AG04450 (cell line): ENCODE measurements at regions not wholly inside any gene's neighbourhood (a gene's known extent, or its start where the extent isn't known, plus 50 kb on each side); places are given as distances from the start of the nearest gene placed in this dataset.

Source experiments
- CTCF ChIA-PET: fragments of 300-600, 350-600 bp; formaldehyde crosslinking; extraction: SDS; loops from one replicate; lab custom pipeline; 2022; ENCODE audit warnings: antibody characterized with exemption, inconsistent platforms; lab: Charles Lee
- POLR2A ChIA-PET: fragments of 350-600 bp; formaldehyde crosslinking; extraction: SDS; loops from one replicate; lab custom pipeline; 2021; ENCODE audit warnings: antibody characterized with exemption, inconsistent platforms; lab: Yijun Ruan, JAX
- DNase-seq: peaks from one replicate; pipeline ENCODE4 v3.0.0-alpha.2; 2011; ENCODE audit warnings: low read depth, low spot score
- H3K27ac ChIP-seq: one replicate; pipeline ENCODE4 v1.5.1; 2012; ENCODE audit warnings: low read depth, low read length, control low read depth
- H3K27me3 ChIP-seq: one replicate; pipeline ENCODE4 v1.6.0; 2012; ENCODE audit warnings: low read length; ENCODE audit not compliant: control insufficient read depth, insufficient read depth
- H3K4me3 ChIP-seq: 2 replicates; pipeline ENCODE4 v1.5.1; 2011; ENCODE audit warnings: mild to moderate bottlenecking, low read depth, low read length, control low read depth
- H3K9me3 ChIP-seq: 2 replicates; pipeline ENCODE4 v1.5.1; 2012; ENCODE audit warnings: low read length; ENCODE audit not compliant: control insufficient read depth, insufficient read depth
- CTCF ChIP-seq: IDR thresholded peaks from 2 replicates; pipeline ENCODE4 v1.5.1; 2011; ENCODE audit warnings: low read depth, low read length, control low read depth, inconsistent platforms

- POLR2A ChIA-PET = no interaction called here
- DNase-seq = no peak
- no peak for TF ChIP-seq CTCF
These were observed 553.0 kb downstream of the CSNK1G3 start for GRCh38 chr5:124064956-124065355.

GRCh38 chr5:124061663-124062062 lies 549.7 kb downstream of the CSNK1G3 start:
- ChIA-PET CTCF (interaction anchor here (1.1 kb wide), 1 partner anchor 390 kb away, joined by 3 read pairs; no protein-coding TSS in a partner anchor), POLR2A (no interaction called here)
- TF ChIP-seq CTCF = no peak
- Histone ChIP-seq H3K4me3 (no peak overlapping the region), H3K27me3 (no peaks in the 10 kb centered on the region), H3K9me3 (no peaks in the 10 kb centered on the region), H3K27ac (no peak overlapping the region)
- no peak for DNase-seq

More at GRCh38 chr5:124064956-124065355, 553.0 kb downstream of the CSNK1G3 start:
- CTCF ChIA-PET = no interaction called here
- H3K4me3 ChIP-seq = no peak overlapping the region
- H3K27me3 ChIP-seq = no peaks in the 10 kb centered on the region
- no peaks in the 10 kb centered on the region for H3K9me3 ChIP-seq
- H3K27ac ChIP-seq = no peak overlapping the region

- ChIA-PET CTCF (interaction anchor here (1.1 kb wide), 1 partner anchor 389 kb away, joined by 3 read pairs; no protein-coding TSS in a partner anchor), POLR2A (no interaction called here)
These were observed 549.1 kb downstream of the CSNK1G3 start for GRCh38 chr5:124061068-124061430.

GRCh38 chr5:124060413-124061067 lies 548.6 kb downstream of the CSNK1G3 start:
- no peak overlapping the region for H3K4me3 ChIP-seq
- DNase-seq = no peak
- no peaks in the 10 kb centered on the region for H3K9me3 ChIP-seq
- no peak overlapping the region for H3K27ac ChIP-seq
- POLR2A ChIA-PET = no interaction called here
- CTCF ChIA-PET = no interaction called here
- no peaks in the 10 kb centered on the region for H3K27me3 ChIP-seq
- no peak for TF ChIP-seq CTCF

More at GRCh38 chr5:124061068-124061430, 549.1 kb downstream of the CSNK1G3 start:
- no peak for DNase-seq
- TF ChIP-seq CTCF = no peak
- H3K27ac ChIP-seq = no peak overlapping the region
- H3K4me3 ChIP-seq = no peak overlapping the region
- H3K27me3 ChIP-seq = no peaks in the 10 kb centered on the region
- no peaks in the 10 kb centered on the region for H3K9me3 ChIP-seq

- Histone ChIP-seq H3K27ac (no peak overlapping the region), H3K9me3 (no peaks in the 10 kb centered on the region), H3K4me3 (no peak overlapping the region), H3K27me3 (no peaks in the 10 kb centered on the region)
- no peak for TF ChIP-seq CTCF
- ChIA-PET POLR2A (no interaction called here), CTCF (no interaction called here)
- no peak for DNase-seq
These were observed 548.0 kb downstream of the CSNK1G3 start for GRCh38 chr5:124060011-124060410.
